ENCODE measurements at regions not wholly inside any gene's neighbourhood (a gene's known extent, or its start where the extent isn't known, plus 50 kb on each side); places are given as distances from the start of the nearest gene placed in this dataset.
A peak's percentile ranks its signal among the peaks of the same experiment; 100 is the strongest.

GRCh38 chr9:81847181-81847915, 80.9 kb upstream of the SPATA31D4 start:
- TF ChIP-seq CTCF (IDR thresholded peaks at IDR 0.05; ENCODE audit: insufficient read depth, low read length, missing control alignments) = no peak
- ChIA-PET POLR2A (no interaction called here), CTCF (interaction anchor here (0.8 to 3.1 kb wide), 7 partner anchors 9 to 757 kb away, joined by 3 to 22 read pairs (median 7); no protein-coding TSS in a partner anchor)
- no peak overlapping the region for H3K4me3 ChIP-seq (ENCODE audit: low read depth, low read length)
- DNase-seq (ENCODE audit: low read depth, low spot score) = no peak

- CTCF ChIA-PET = interaction anchor here (1.0 to 3.1 kb wide), 11 partner anchors 10 to 758 kb away, joined by 3 to 22 read pairs (median 4); no protein-coding TSS in a partner anchor
Observed at GRCh38 chr9:81848472-81848871, 79.8 kb upstream of the SPATA31D4 start.

GRCh38 chr9:81849631-81850259, 78.5 kb upstream of the SPATA31D4 start:
- DNase-seq (ENCODE audit: low read depth, low spot score) = no peak
- POLR2A ChIA-PET = no interaction called here
- CTCF ChIA-PET = interaction anchor here (0.8 to 2.8 kb wide), 6 partner anchors 8 to 757 kb away, joined by 3 to 9 read pairs (median 4); no protein-coding TSS in a partner anchor
- no peak overlapping the region for H3K4me3 ChIP-seq (ENCODE audit: low read depth, low read length)
- no peak for TF ChIP-seq CTCF (IDR thresholded peaks at IDR 0.05; ENCODE audit: insufficient read depth, low read length, missing control alignments)

More at GRCh38 chr9:81848472-81848871, 79.8 kb upstream of the SPATA31D4 start:
- POLR2A ChIA-PET = no interaction called here
- peak; percentile 37 for TF ChIP-seq CTCF (IDR thresholded peaks at IDR 0.05; ENCODE audit: insufficient read depth, low read length, missing control alignments)
- DNase-seq (ENCODE audit: low read depth, low spot score) = no peak
- no peak overlapping the region for H3K4me3 ChIP-seq (ENCODE audit: low read depth, low read length)

- POLR2A ChIA-PET = no interaction called here
- TF ChIP-seq CTCF (IDR thresholded peaks at IDR 0.05; ENCODE audit: insufficient read depth, low read length, missing control alignments) = no peak
- DNase-seq (ENCODE audit: low read depth, low spot score) = no peak
- no peak overlapping the region for H3K4me3 ChIP-seq (ENCODE audit: low read depth, low read length)
- CTCF ChIA-PET = interaction anchor here (1.2 kb wide), 1 partner anchor 328 kb away, joined by 4 read pairs; no protein-coding TSS in a partner anchor
Observed at GRCh38 chr9:81850724-81851123, 77.5 kb upstream of the SPATA31D4 start.

- ChIA-PET POLR2A (no interaction called here), CTCF (interaction anchor here (1.2 kb wide), 1 partner anchor 328 kb away, joined by 4 read pairs; no protein-coding TSS in a partner anchor)
- no peak for DNase-seq (ENCODE audit: low read depth, low spot score)
- no peak overlapping the region for H3K4me3 ChIP-seq (ENCODE audit: low read depth, low read length)
- TF ChIP-seq CTCF (IDR thresholded peaks at IDR 0.05; ENCODE audit: insufficient read depth, low read length, missing control alignments) = no peak
Observed at GRCh38 chr9:81851340-81851739, 76.9 kb upstream of the SPATA31D4 start.

GRCh38 chr9:81852820-81853219, 75.4 kb upstream of the SPATA31D4 start:
- DNase-seq (ENCODE audit: low read depth, low spot score) = no peak
- ChIA-PET CTCF (no interaction called here), POLR2A (no interaction called here)
- H3K4me3 ChIP-seq (ENCODE audit: low read depth, low read length) = no peak overlapping the region
- no peak for TF ChIP-seq CTCF (IDR thresholded peaks at IDR 0.05; ENCODE audit: insufficient read depth, low read length, missing control alignments)
